ENCODE measurements at regions not wholly inside any gene's neighbourhood (a gene's known extent, or its start where the extent isn't known, plus 50 kb on each side); places are given as distances from the start of the nearest gene placed in this dataset.

GRCh38 chr21:17003258-17003615 lies 509.6 kb upstream of the CXADR start:
- no peak for TF ChIP-seq POLR2A (IDR thresholded peaks at IDR 0.05)
- TF ChIP-seq, protein P1, sequence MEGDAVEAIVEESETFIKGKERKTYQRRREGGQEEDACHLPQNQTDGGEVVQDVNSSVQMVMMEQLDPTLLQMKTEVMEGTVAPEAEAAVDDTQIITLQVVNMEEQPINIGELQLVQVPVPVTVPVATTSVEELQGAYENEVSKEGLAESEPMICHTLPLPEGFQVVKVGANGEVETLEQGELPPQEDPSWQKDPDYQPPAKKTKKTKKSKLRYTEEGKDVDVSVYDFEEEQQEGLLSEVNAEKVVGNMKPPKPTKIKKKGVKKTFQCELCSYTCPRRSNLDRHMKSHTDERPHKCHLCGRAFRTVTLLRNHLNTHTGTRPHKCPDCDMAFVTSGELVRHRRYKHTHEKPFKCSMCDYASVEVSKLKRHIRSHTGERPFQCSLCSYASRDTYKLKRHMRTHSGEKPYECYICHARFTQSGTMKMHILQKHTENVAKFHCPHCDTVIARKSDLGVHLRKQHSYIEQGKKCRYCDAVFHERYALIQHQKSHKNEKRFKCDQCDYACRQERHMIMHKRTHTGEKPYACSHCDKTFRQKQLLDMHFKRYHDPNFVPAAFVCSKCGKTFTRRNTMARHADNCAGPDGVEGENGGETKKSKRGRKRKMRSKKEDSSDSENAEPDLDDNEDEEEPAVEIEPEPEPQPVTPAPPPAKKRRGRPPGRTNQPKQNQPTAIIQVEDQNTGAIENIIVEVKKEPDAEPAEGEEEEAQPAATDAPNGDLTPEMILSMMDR (IDR thresholded peaks at IDR 0.05 in 8 of 11, conservative IDR thresholded peaks at IDR 0.05 in 3 of 11), result no peak

Data from spleen (tissue), 7 donors.